Kidney (tissue), 13 donors: ENCODE measurements at regions not wholly inside any gene's neighbourhood (a gene's known extent, or its start where the extent isn't known, plus 50 kb on each side); places are given as distances from the start of the nearest gene placed in this dataset.

ENCODE experiments used
- DNase-seq, 5 donors: peaks; one replicate each; pipeline ENCODE4 v3.0.0-alpha.2; 2013 to 2020
- FAIRE-seq: peaks from 2 replicates; lab custom pipeline; 2012; peaks lifted over from hg19 to GRCh38; lab: Jason Lieb, UNC
- H3K27ac ChIP-seq, 2 donors: one replicate each; pipeline ENCODE4 v1.7.0; 2013; ENCODE audit warnings: low read depth in 2 of 2, low read length in 2 of 2, inconsistent platforms in 1 of 2
- H3K27me3 ChIP-seq: one replicate; pipeline ENCODE4 v1.7.1; 2013; ENCODE audit warnings: low read length, inconsistent platforms; ENCODE audit not compliant: control insufficient read depth, insufficient read depth
- H3K36me3 ChIP-seq, 3 donors: one replicate each; pipeline versions ENCODE4 v1.7.0 to v1.7.1; 2013; ENCODE audit warnings: low read length in 3 of 3, control low read depth in 1 of 3, inconsistent platforms in 1 of 3; ENCODE audit not compliant: insufficient read depth in 3 of 3, control insufficient read depth in 2 of 3
- H3K4me1 ChIP-seq, 3 donors: one replicate each; pipeline versions ENCODE4 v1.7.0 to v1.7.1; 2013; ENCODE audit warnings: low read length in 3 of 3, inconsistent platforms in 1 of 3, low read depth in 1 of 3; ENCODE audit not compliant: control insufficient read depth in 2 of 3, insufficient read depth in 2 of 3
- H3K4me3 ChIP-seq, 3 donors: one replicate each; pipeline versions ENCODE4 v1.7.0 to v1.8.1; 2013; ENCODE audit warnings: low read length in 3 of 3, control low read depth in 1 of 3, inconsistent platforms in 1 of 3
- H3K9ac ChIP-seq, 3 donors: one replicate each; pipeline versions ENCODE4 v1.7.0 to v1.7.1; 2013; ENCODE audit warnings: low read length in 3 of 3, control low read depth in 1 of 3, inconsistent platforms in 1 of 3
- H3K9me3 ChIP-seq, 3 donors: one replicate each; pipeline versions ENCODE4 v1.7.0 to v1.7.1; 2013; ENCODE audit warnings: low read length in 3 of 3, control low read depth in 1 of 3, inconsistent platforms in 1 of 3; ENCODE audit not compliant: control insufficient read depth in 2 of 3, insufficient read depth in 1 of 3
- intact Hi-C: fragments of 100-400 bp; cut with DNase I; formaldehyde crosslinking; loops from one replicate; pipeline ENCODE4 v1.11.1; 2022
- TF ChIP-seq, protein P1 (sequence below): IDR thresholded peaks from 3 replicates; pipeline ENCODE4 v1.5.1; 2012; ENCODE audit warnings: mild to moderate bottlenecking, moderate library complexity, borderline replicate concordance; ENCODE audit not compliant: insufficient read depth; ENCODE audit errors: extremely low read depth
- donor health status: control.
- donor health status: control.
- donor health status: control.
- donor health status: control.
- donor health status: control.
- donor health status: DM: yes; HTN: yes; CAD: no.
- donor health status: Normal renal cell carcinoma (clear cell type).

GRCh38 chr10:64316416-64316815 lies 795.2 kb downstream of the REEP3 start:
- Histone ChIP-seq H3K9me3 (no peaks in the 10 kb centered on the region), H3K4me1 (no peaks in the 10 kb centered on the region), H3K27me3 (no peaks in the 10 kb centered on the region), H3K4me3 (no peak overlapping the region), H3K9ac (no peak overlapping the region), H3K27ac (no peak overlapping the region), H3K36me3 (no peaks in the 10 kb centered on the region)
- DNase-seq, result peak in 2 of 5 donors; percentile 2 to 4
- TF ChIP-seq, protein P1, sequence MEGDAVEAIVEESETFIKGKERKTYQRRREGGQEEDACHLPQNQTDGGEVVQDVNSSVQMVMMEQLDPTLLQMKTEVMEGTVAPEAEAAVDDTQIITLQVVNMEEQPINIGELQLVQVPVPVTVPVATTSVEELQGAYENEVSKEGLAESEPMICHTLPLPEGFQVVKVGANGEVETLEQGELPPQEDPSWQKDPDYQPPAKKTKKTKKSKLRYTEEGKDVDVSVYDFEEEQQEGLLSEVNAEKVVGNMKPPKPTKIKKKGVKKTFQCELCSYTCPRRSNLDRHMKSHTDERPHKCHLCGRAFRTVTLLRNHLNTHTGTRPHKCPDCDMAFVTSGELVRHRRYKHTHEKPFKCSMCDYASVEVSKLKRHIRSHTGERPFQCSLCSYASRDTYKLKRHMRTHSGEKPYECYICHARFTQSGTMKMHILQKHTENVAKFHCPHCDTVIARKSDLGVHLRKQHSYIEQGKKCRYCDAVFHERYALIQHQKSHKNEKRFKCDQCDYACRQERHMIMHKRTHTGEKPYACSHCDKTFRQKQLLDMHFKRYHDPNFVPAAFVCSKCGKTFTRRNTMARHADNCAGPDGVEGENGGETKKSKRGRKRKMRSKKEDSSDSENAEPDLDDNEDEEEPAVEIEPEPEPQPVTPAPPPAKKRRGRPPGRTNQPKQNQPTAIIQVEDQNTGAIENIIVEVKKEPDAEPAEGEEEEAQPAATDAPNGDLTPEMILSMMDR, result no peak
- intact Hi-C loops, result no loop called here
- no peak for FAIRE-seq

GRCh38 chr10:64316833-64317232 lies 795.6 kb downstream of the REEP3 start:
- no peaks in the 10 kb centered on the region for H3K9me3 ChIP-seq
- intact Hi-C loops, result no loop called here
- H3K27me3 ChIP-seq, result no peaks in the 10 kb centered on the region
- H3K36me3 ChIP-seq, result no peaks in the 10 kb centered on the region
- DNase-seq (no peak), FAIRE-seq (no peak)
- H3K4me3 ChIP-seq, result no peak overlapping the region
- TF ChIP-seq, protein P1, result no peak
- no peak overlapping the region for H3K9ac ChIP-seq
- H3K27ac ChIP-seq, result no peak overlapping the region
- H3K4me1 ChIP-seq, result no peaks in the 10 kb centered on the region

DNA sequence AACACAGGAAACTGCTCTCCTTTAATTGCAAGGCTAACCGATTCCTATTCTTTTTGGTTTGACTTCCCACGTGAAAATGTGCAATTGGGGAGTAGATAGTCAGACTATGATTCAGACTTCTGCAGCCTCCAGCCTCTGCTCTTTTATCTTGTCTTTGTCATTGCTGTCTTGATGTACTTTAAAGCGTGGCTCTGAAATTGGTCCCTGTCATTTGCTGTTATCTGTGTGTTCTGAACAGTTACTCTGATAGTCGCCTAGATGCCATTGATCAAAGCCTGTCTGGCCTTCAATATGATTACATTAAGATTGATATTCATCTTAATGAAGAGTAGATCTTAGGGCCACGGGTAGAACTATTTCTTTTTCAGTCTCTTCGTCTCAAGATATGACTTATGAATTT lies 799.2 kb downstream of the REEP3 start:
- Histone ChIP-seq H3K9me3 (no peaks in the 10 kb centered on the region), H3K36me3 (no peaks in the 10 kb centered on the region), H3K4me1 (no peaks in the 10 kb centered on the region), H3K27me3 (no peaks in the 10 kb centered on the region), H3K27ac (no peak overlapping the region), H3K9ac (no peak overlapping the region), H3K4me3 (no peak overlapping the region)
- intact Hi-C loops, result no loop called here
- no peak for DNase-seq
- TF ChIP-seq, protein P1, result no peak
- FAIRE-seq, result no peak

- no peak overlapping the region for H3K27ac ChIP-seq
- peaks cover 0 to 4% (median 2%) of the 10 kb centered on the region in 3 donors for H3K9me3 ChIP-seq
- H3K36me3 ChIP-seq, result no peaks in the 10 kb centered on the region
- FAIRE-seq (no peak), DNase-seq (no peak)
- H3K4me3 ChIP-seq, result no peak overlapping the region
- intact Hi-C loops, result no loop called here
- H3K4me1 ChIP-seq, result peaks cover 0 to 3% (median 0%) of the 10 kb centered on the region in 3 donors
- no peak overlapping the region for H3K9ac ChIP-seq
- H3K27me3 ChIP-seq, result no peaks in the 10 kb centered on the region
- TF ChIP-seq, protein P1, result no peak
Measured at GRCh38 chr10:64329510-64329909, 808.3 kb downstream of the REEP3 start.
